BJ (cell line): ENCODE measurements at regions not wholly inside any gene's neighbourhood (a gene's known extent, or its start where the extent isn't known, plus 50 kb on each side); places are given as distances from the start of the nearest gene placed in this dataset.

Experiments used
- CTCF ChIA-PET: fragments of 350-600 bp; formaldehyde crosslinking; extraction: SDS; loops from one replicate; lab custom pipeline; 2021; ENCODE audit warnings: antibody characterized with exemption, inconsistent platforms; lab: Yijun Ruan, JAX
- POLR2A ChIA-PET: fragments of 300-600 bp; sonication (Branson Sonifier 250); formaldehyde crosslinking; extraction: SDS; loops from one replicate; lab custom pipeline; 2021; ENCODE audit warnings: antibody characterized with exemption; lab: Charles Lee
- DNase-seq: peaks from one replicate; pipeline ENCODE4 v3.0.0-alpha.2; 2011; ENCODE audit warnings: low read depth
- H3K27me3 ChIP-seq: 2 replicates; pipeline ENCODE4 v1.6.0; 2011; ENCODE audit warnings: low read length; ENCODE audit not compliant: control insufficient read depth, insufficient read depth
- H3K36me3 ChIP-seq: 2 replicates; pipeline ENCODE4 v1.5.1; 2011; ENCODE audit warnings: low read length; ENCODE audit not compliant: control insufficient read depth, insufficient read depth
- H3K4me3 ChIP-seq: 2 replicates; pipeline ENCODE4 v1.5.1; 2011; ENCODE audit warnings: low read depth, mild to moderate bottlenecking, control low read depth, low read length
- TF ChIP-seq, protein P1 (sequence below): IDR thresholded peaks from 2 replicates; pipeline ENCODE4 v1.5.1; 2011; ENCODE audit warnings: low read depth, mild to moderate bottlenecking, control low read depth, inconsistent platforms, low read length, moderate library complexity; ENCODE audit not compliant: insufficient read depth

DNA sequence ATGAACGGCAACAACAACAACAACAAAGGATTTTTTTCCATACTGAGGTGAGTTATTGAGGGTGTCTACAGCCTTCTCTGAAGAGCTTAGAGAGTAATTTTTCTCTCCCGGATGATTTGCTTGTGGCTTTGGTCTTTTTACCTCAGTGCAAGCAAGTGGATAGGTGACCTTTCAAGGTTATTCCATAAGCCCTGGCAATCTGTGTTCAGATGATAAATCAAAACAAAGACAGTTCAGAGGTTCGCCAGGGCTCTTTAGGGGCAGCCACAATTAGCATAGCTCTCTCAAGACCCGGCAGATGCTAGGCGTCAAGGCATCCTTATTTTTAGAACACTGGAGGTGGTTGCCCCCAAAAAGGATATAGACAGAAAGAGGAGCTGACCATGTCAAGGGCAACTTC is 417.9 kb upstream of the C9orf72 start:
- TF ChIP-seq, protein P1, sequence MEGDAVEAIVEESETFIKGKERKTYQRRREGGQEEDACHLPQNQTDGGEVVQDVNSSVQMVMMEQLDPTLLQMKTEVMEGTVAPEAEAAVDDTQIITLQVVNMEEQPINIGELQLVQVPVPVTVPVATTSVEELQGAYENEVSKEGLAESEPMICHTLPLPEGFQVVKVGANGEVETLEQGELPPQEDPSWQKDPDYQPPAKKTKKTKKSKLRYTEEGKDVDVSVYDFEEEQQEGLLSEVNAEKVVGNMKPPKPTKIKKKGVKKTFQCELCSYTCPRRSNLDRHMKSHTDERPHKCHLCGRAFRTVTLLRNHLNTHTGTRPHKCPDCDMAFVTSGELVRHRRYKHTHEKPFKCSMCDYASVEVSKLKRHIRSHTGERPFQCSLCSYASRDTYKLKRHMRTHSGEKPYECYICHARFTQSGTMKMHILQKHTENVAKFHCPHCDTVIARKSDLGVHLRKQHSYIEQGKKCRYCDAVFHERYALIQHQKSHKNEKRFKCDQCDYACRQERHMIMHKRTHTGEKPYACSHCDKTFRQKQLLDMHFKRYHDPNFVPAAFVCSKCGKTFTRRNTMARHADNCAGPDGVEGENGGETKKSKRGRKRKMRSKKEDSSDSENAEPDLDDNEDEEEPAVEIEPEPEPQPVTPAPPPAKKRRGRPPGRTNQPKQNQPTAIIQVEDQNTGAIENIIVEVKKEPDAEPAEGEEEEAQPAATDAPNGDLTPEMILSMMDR, result no peak
- POLR2A ChIA-PET, result interaction anchor here (0.8 kb wide), 1 partner anchor 866 kb away, joined by 3 read pairs; no protein-coding TSS in a partner anchor

DNA sequence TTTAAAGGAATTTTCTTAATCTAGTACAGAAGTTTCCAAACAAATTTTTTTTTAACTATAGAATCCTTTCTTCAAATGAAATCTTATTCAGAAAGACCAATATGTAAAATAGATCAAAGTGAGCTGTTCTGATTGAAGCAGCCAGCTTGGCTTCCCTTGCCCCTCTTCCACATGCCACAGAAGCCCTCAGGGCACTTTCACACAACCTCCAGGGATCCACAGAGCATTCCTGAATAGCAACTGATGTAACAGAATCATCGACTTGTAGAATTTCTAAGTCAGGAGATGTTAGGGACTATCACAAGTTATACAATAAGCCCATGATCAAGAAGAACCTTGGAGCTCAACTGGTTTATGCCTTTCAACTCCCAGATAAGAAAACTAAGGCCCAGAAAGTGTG is 427.8 kb upstream of the C9orf72 start:
- CTCF ChIA-PET, result no interaction called here
- Histone ChIP-seq H3K27me3 (no peaks in the 10 kb centered on the region), H3K36me3 (no peaks in the 10 kb centered on the region), H3K4me3 (no peak overlapping the region)
- TF ChIP-seq, protein P1, result no peak
- no peak for DNase-seq
- POLR2A ChIA-PET, result no interaction called here

More for the DNA sequence above, 417.9 kb upstream of the C9orf72 start:
- Histone ChIP-seq H3K4me3 (no peak overlapping the region), H3K27me3 (no peaks in the 10 kb centered on the region), H3K36me3 (no peaks in the 10 kb centered on the region)
- CTCF ChIA-PET, result interaction anchor here (0.7 to 1.1 kb wide), 2 partner anchors 15 to 81 kb away, joined by 3 read pairs; no protein-coding TSS in a partner anchor
- DNase-seq, result no peak

DNA sequence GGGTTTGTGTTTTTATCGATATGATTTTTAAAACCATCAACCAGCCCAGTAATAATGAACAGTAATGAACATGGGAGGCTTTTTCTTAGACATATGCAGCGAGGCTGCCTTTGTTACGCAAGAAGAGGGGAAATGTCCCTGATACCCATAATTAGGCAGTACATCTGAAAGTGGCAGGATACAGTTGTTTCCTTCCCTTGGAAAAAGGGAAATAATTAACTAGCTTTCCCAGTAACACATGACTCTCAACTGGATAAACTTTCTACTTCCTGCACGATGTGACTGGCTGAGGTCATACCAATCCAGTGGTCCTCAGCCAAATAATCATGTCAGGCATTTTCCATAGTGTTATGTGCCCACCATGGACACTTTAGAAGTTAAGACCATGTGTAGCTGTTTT is 431.6 kb upstream of the C9orf72 start:
- Histone ChIP-seq H3K27me3 (no peaks in the 10 kb centered on the region), H3K4me3 (no peak overlapping the region), H3K36me3 (no peaks in the 10 kb centered on the region)
- no peak for DNase-seq
- TF ChIP-seq, protein P1, result no peak
- CTCF ChIA-PET, result no interaction called here
- POLR2A ChIA-PET, result no interaction called here

DNA sequence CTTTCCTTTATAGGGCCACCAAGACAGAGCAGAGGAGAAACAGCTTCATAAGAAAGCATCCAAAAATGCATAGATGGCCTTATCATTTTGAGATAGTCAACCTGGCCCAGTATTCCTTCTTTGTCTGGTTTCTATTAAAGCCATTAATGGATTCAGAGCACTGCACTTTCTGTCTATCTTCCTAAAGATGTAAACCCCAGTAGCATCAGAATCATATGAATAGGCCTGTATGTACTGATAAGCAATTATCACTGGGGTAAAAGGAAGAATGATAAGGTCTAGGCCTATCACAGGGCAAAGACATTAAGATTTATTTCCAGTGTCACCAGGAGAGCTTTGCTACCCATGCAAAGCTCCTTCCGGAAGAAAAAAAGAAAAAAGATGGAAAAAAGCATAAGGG is 432.5 kb upstream of the C9orf72 start:
- ChIA-PET CTCF (no interaction called here), POLR2A (no interaction called here)
- TF ChIP-seq, protein P1, result no peak
- no peaks in the 10 kb centered on the region for H3K27me3 ChIP-seq
- no peak for DNase-seq
- no peaks in the 10 kb centered on the region for H3K36me3 ChIP-seq
- no peak overlapping the region for H3K4me3 ChIP-seq

DNA sequence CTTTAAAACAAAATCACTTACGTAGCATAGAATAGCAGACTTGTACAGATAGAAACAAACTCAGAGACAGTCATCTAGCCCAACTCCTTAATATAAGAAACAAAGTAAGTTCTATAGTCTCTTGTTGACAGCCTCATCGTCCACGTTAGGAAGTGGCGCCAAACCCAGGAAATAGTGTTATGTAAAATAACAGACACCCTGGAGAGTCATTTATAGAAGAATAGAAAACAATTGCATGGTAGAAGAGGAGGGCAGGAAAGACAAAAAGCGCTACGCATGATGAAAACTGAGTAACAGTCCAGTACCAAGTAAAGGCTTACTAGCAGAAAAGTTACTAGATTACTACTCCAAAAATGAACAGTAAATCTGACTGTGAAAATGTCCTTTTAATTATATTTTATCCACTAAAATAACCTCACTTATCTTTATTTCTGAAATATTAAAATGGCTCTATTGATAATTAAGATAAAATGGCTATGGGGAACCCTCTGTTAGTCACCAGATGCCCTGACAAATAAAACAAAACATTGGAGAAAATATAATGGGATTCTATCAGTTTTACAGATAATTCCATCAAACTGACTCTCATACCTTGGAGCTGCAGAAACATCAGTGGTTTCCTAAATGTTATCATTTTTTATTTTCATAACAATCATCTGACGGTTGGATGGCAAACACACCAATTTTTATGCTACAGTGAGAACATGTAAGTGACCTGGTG is 434.0 kb upstream of the C9orf72 start:
- Histone ChIP-seq H3K4me3 (no peak overlapping the region), H3K27me3 (no peaks in the 10 kb centered on the region), H3K36me3 (no peaks in the 10 kb centered on the region)
- ChIA-PET POLR2A (no interaction called here), CTCF (no interaction called here)
- no peak for DNase-seq
- TF ChIP-seq, protein P1, result no peak
